Trophoblast cell (in vitro differentiated cells and primary cell): ENCODE measurements at regions not wholly inside any gene's neighbourhood (a gene's known extent, or its start where the extent isn't known, plus 50 kb on each side); places are given as distances from the start of the nearest gene placed in this dataset.

Source experiments
- DNase-seq, 2 donors: peaks; one replicate each; pipeline ENCODE4 v3.0.0-alpha.2; 2016
- H2AFZ ChIP-seq: 2 replicates; pipeline ENCODE4 v1.6.1; 2013; ENCODE audit warnings: low read length, moderate library complexity, mild to moderate bottlenecking; ENCODE audit not compliant: insufficient read depth, poor library complexity
- H2AK5ac ChIP-seq: 2 replicates; pipeline ENCODE4 v1.6.1; 2013; ENCODE audit warnings: mild to moderate bottlenecking, low read length
- H2BK120ac ChIP-seq: 2 replicates; pipeline ENCODE4 v1.6.1; 2013; ENCODE audit warnings: low read length, mild to moderate bottlenecking, moderate library complexity; ENCODE audit not compliant: insufficient read depth, poor library complexity
- H2BK12ac ChIP-seq: 2 replicates; pipeline ENCODE4 v1.6.1; 2013; ENCODE audit warnings: mild to moderate bottlenecking, low read length, moderate library complexity
- H2BK5ac ChIP-seq: 2 replicates; pipeline ENCODE4 v1.6.1; 2013; ENCODE audit warnings: low read length, low read depth, moderate library complexity, mild to moderate bottlenecking; ENCODE audit not compliant: poor library complexity
- H3K14ac ChIP-seq: 2 replicates; pipeline ENCODE4 v1.6.1; 2013; ENCODE audit warnings: mild to moderate bottlenecking, low read length
- H3K18ac ChIP-seq: 2 replicates; pipeline ENCODE4 v1.6.1; 2013; ENCODE audit warnings: mild to moderate bottlenecking, low read length
- H3K23ac ChIP-seq: 2 replicates; pipeline ENCODE4 v1.6.1; 2013; ENCODE audit warnings: low read length
- H3K27ac ChIP-seq: 2 replicates; pipeline ENCODE4 v1.5.1; 2013; ENCODE audit warnings: low read depth, mild to moderate bottlenecking, inconsistent platforms, low read length, moderate library complexity
- H3K27me3 ChIP-seq: 2 replicates; pipeline ENCODE4 v1.6.1; 2013; ENCODE audit warnings: inconsistent platforms, mild to moderate bottlenecking, low read length, moderate library complexity; ENCODE audit not compliant: insufficient read depth
- H3K36me3 ChIP-seq, 2 experiments: 1 replicate in 1 of 2; 2 replicates in 1 of 2; pipeline ENCODE4 v1.6.1; 2013; ENCODE audit warnings: low read length in 2 of 2, mild to moderate bottlenecking in 2 of 2, moderate library complexity in 1 of 2; ENCODE audit not compliant: insufficient read depth in 2 of 2, control insufficient read depth in 1 of 2
- H3K4ac ChIP-seq: 2 replicates; pipeline ENCODE4 v1.6.1; 2013; ENCODE audit warnings: low read depth, mild to moderate bottlenecking, low read length, moderate library complexity
- H3K4me1 ChIP-seq, 2 experiments: 1 replicate in 1 of 2; 2 replicates in 1 of 2; pipeline ENCODE4 v1.6.1; 2013; ENCODE audit warnings: low read length in 2 of 2, mild to moderate bottlenecking in 2 of 2, moderate library complexity in 1 of 2; ENCODE audit not compliant: insufficient read depth in 2 of 2, control insufficient read depth in 1 of 2
- H3K4me2 ChIP-seq: 2 replicates; pipeline ENCODE4 v1.6.1; 2013; ENCODE audit warnings: inconsistent platforms, mild to moderate bottlenecking, low read length, moderate library complexity
- H3K4me3 ChIP-seq: 2 replicates; pipeline ENCODE4 v1.5.1; 2013; ENCODE audit warnings: mild to moderate bottlenecking, low read depth, low read length, inconsistent platforms
- H3K79me1 ChIP-seq: one replicate; pipeline ENCODE4 v1.6.1; 2013; ENCODE audit warnings: low read length
- H3K79me2 ChIP-seq: 2 replicates; pipeline ENCODE4 v1.6.1; 2013; ENCODE audit warnings: low read length, mild to moderate bottlenecking; ENCODE audit not compliant: control insufficient read depth, insufficient read depth, poor library complexity
- H3K9ac ChIP-seq: 2 replicates; pipeline ENCODE4 v1.6.1; 2013; ENCODE audit warnings: mild to moderate bottlenecking, low read length
- H3K9me3 ChIP-seq: 2 replicates; pipeline ENCODE4 v1.6.1; 2013; ENCODE audit warnings: low read depth, mild to moderate bottlenecking, control low read depth, inconsistent platforms, low read length; ENCODE audit not compliant: insufficient read depth
- H4K12ac ChIP-seq: 2 replicates; pipeline ENCODE4 v1.6.1; 2013; ENCODE audit warnings: low read depth, mild to moderate bottlenecking, low read length, moderate library complexity
- H4K8ac ChIP-seq: 2 replicates; pipeline ENCODE4 v1.6.1; 2013; ENCODE audit warnings: low read depth, mild to moderate bottlenecking, low read length, moderate library complexity
- H4K91ac ChIP-seq: one replicate; pipeline ENCODE4 v1.6.1; 2013; ENCODE audit warnings: low read depth, mild to moderate bottlenecking, low read length, moderate library complexity
- WGBS: extraction: QIAGEN DNeasy Blood & Tissue Kit; methylation state at CpG from one replicate; pipeline ENCODE4 v1.1.7; 2013; ENCODE audit warnings: missing lambda C conversion rate; ENCODE audit not compliant: insufficient read length, insufficient coverage; ENCODE audit errors: extremely low coverage; 5-methylcytosine and 5-hydroxymethylcytosine counted together

DNA sequence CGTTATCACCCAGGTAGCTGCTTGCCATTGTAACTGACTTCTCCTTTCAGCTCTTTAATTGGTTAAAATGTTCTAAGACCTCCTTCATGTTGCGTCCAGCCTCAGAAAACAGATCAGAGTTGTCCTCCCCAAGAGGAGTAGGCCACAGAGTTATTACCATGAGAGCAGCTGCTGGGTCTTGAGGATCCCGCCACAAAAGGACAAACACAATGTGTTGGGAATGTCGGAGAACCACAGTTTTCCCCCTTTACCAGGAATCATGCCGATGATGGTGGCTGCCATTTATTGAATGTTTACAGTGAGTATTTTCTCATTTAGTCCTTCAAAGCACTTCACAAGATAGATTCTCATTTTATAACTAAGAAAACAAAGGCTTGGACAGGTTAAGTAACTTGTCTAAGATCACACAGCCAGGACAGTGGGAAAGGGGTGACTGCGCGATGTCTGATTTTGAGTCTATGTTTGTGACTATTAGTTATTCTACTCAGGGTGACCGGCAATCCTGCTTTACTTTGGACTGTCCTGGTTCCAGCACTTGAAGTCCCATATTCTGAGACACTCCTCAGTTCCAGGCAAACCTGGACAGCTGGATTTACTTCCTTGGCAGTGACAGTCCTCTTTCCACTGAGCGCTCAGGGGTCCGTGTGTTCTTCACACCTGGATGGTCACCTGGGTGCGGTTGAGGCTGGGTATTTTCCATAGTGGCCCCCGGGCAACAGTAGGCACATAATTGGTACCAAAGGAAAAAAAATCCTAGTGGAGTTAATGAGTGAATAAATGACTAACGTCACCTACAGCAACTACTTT, 93.6 kb downstream of the LIPG start:
- WGBS: no CpG with 5 or more reads among the region's 13 CpGs
- no peak for DNase-seq
- Histone ChIP-seq H3K27me3 (no peaks in the 10 kb centered on the region), H2BK5ac (no peak overlapping the region), H3K18ac (no peak overlapping the region), H3K14ac (no peak overlapping the region), H2BK12ac (no peak overlapping the region), H2BK120ac (no peak overlapping the region), H3K4me3 (no peak overlapping the region), H3K23ac (no peak overlapping the region), H3K36me3 (no peaks in the 10 kb centered on the region), H3K9me3 (no peaks in the 10 kb centered on the region), H3K27ac (no peak overlapping the region), H3K79me2 (peaks cover under 1% of the 10 kb centered on the region), H4K12ac (no peak overlapping the region), H2AFZ (no peak overlapping the region), H2AK5ac (no peak overlapping the region), H3K4me2 (no peak overlapping the region), H4K91ac (no peak overlapping the region), H3K4me1 (peaks cover 0 to 2% of the 10 kb centered on the region in 2 experiments), H3K9ac (no peak overlapping the region), H3K4ac (no peak overlapping the region), H3K79me1 (no peaks in the 10 kb centered on the region), H4K8ac (no peak overlapping the region)

- no peak overlapping the region for H3K4me2 ChIP-seq
- H4K12ac ChIP-seq: no peak overlapping the region
- no peak overlapping the region for H2AFZ ChIP-seq
- H3K36me3 ChIP-seq: no peaks in the 10 kb centered on the region
- H3K14ac ChIP-seq: no peak overlapping the region
- H3K4me3 ChIP-seq: no peak overlapping the region
- WGBS: no CpG with 5 or more reads among the region's 2 CpGs
- H3K4me1 ChIP-seq: peaks cover 0 to 2% of the 10 kb centered on the region in 2 experiments
- H3K18ac ChIP-seq: no peak overlapping the region
- no peak overlapping the region for H3K9ac ChIP-seq
- DNase-seq: no peak
- no peak overlapping the region for H2BK5ac ChIP-seq
- H3K27ac ChIP-seq: no peak overlapping the region
- H4K8ac ChIP-seq: no peak overlapping the region
- H3K79me2 ChIP-seq: peaks cover 1% of the 10 kb centered on the region
- no peak overlapping the region for H4K91ac ChIP-seq
- H3K27me3 ChIP-seq: no peaks in the 10 kb centered on the region
- H3K23ac ChIP-seq: no peak overlapping the region
- no peak overlapping the region for H2AK5ac ChIP-seq
- no peaks in the 10 kb centered on the region for H3K9me3 ChIP-seq
- no peak overlapping the region for H2BK12ac ChIP-seq
- H2BK120ac ChIP-seq: no peak overlapping the region
- no peaks in the 10 kb centered on the region for H3K79me1 ChIP-seq
- H3K4ac ChIP-seq: no peak overlapping the region
Observed at GRCh38 chr18:49654347-49654746, 92.5 kb downstream of the LIPG start.

- H4K12ac ChIP-seq: no peak overlapping the region
- H3K36me3 ChIP-seq: no peaks in the 10 kb centered on the region
- no peak overlapping the region for H3K4ac ChIP-seq
- no peak overlapping the region for H3K14ac ChIP-seq
- no peaks in the 10 kb centered on the region for H3K79me1 ChIP-seq
- H3K9ac ChIP-seq: no peak overlapping the region
- H2BK120ac ChIP-seq: no peak overlapping the region
- H2AK5ac ChIP-seq: no peak overlapping the region
- no peaks in the 10 kb centered on the region for H3K9me3 ChIP-seq
- H4K8ac ChIP-seq: no peak overlapping the region
- H2AFZ ChIP-seq: no peak overlapping the region
- no peak overlapping the region for H3K4me3 ChIP-seq
- H3K4me2 ChIP-seq: no peak overlapping the region
- H3K4me1 ChIP-seq: peaks cover 0 to 2% of the 10 kb centered on the region in 2 experiments
- DNase-seq: no peak
- no peak overlapping the region for H3K18ac ChIP-seq
- no peak overlapping the region for H3K23ac ChIP-seq
- H3K27me3 ChIP-seq: no peaks in the 10 kb centered on the region
- no CpG with 5 or more reads among the region's 6 CpGs for WGBS
- H2BK5ac ChIP-seq: no peak overlapping the region
- peaks cover 1% of the 10 kb centered on the region for H3K79me2 ChIP-seq
- H2BK12ac ChIP-seq: no peak overlapping the region
- no peak overlapping the region for H3K27ac ChIP-seq
- no peak overlapping the region for H4K91ac ChIP-seq
Observed at GRCh38 chr18:49652881-49653724, 91.2 kb downstream of the LIPG start.

DNA sequence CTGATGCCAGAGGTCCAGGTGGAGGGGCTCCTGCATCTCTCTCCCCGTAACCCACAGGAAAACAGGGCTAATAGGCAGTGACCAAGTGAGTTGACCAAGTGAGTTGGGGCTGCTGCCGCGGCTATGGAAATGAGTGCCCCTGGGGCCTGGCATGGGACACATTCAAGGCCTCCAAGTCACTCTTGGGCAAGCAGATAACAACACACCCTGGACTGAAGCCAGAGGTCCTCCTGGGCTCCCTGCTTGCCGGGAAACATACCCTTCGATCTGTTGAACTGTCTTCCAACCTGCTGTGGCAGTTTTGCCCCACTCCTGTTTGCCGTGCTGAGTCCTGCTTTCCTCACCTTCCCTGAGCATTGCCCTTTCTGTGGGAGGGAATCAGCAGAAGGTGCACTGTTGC, 89.2 kb downstream of the LIPG start:
- Histone ChIP-seq H3K23ac (no peak overlapping the region), H3K79me1 (no peaks in the 10 kb centered on the region), H3K4ac (no peak overlapping the region), H3K79me2 (peaks cover 1% of the 10 kb centered on the region), H3K9me3 (no peaks in the 10 kb centered on the region), H3K27me3 (no peaks in the 10 kb centered on the region), H4K8ac (no peak overlapping the region), H2AFZ (no peak overlapping the region), H4K12ac (no peak overlapping the region), H4K91ac (no peak overlapping the region), H3K4me2 (no peak overlapping the region), H3K27ac (no peak overlapping the region), H3K36me3 (no peaks in the 10 kb centered on the region), H3K4me3 (peak overlapping the region; percentile 8), H2BK12ac (no peak overlapping the region), H3K4me1 (peaks cover 2% of the 10 kb centered on the region in 2 experiments), H3K18ac (no peak overlapping the region), H2AK5ac (no peak overlapping the region), H3K9ac (no peak overlapping the region), H2BK120ac (no peak overlapping the region), H2BK5ac (no peak overlapping the region), H3K14ac (no peak overlapping the region)
- WGBS: no CpG with 5 or more reads among the region's 6 CpGs
- no peak for DNase-seq
